WTC11 (cell line): ENCODE measurements at regions not wholly inside any gene's neighbourhood (a gene's known extent, or its start where the extent isn't known, plus 50 kb on each side); places are given as distances from the start of the nearest gene placed in this dataset.

ENCODE experiments used
- ATAC-seq: fragments of 200-7000 bp; cut with Tn5 transposase; 2 replicates; pipeline ENCODE4 v1.10.0; 2021; ENCODE audit warnings: mild to moderate bottlenecking, moderate library complexity
- CTCF ChIA-PET: fragments of 300-600 bp; sonication (Branson Sonifier 250); formaldehyde crosslinking; loops from one replicate; lab custom pipeline; 2021; ENCODE audit warnings: antibody characterized with exemption; lab: Charles Lee
- POLR2A ChIA-PET: fragments of 350-600 bp; sonication (Branson Sonifier 250); formaldehyde crosslinking; loops from one replicate; lab custom pipeline; 2021; ENCODE audit warnings: antibody characterized with exemption; lab: Charles Lee
- DNase-seq: peaks from one replicate; pipeline ENCODE4 v3.0.0; 2021; ENCODE audit warnings: low spot score
- H3K27ac Mint-ChIP-seq: 2 replicates; pipeline ENCODE4 v1.8.0; 2021; ENCODE audit warnings: mixed read lengths
- H3K27me3 Mint-ChIP-seq: 2 replicates; pipeline ENCODE4 v1.8.0; 2021; ENCODE audit warnings: low read depth, mild to moderate bottlenecking, moderate library complexity, mixed read lengths
- H3K36me3 Mint-ChIP-seq: 2 replicates; pipeline ENCODE4 v1.8.0; 2021; ENCODE audit warnings: mixed read lengths
- H3K4me1 Mint-ChIP-seq: 2 replicates; pipeline ENCODE4 v1.8.0; 2022; ENCODE audit warnings: mixed read lengths
- H3K4me3 Mint-ChIP-seq: 2 replicates; pipeline ENCODE4 v1.8.0; 2021; ENCODE audit warnings: mild to moderate bottlenecking, moderate library complexity, mixed read lengths
- H3K9me3 Mint-ChIP-seq: 2 replicates; pipeline ENCODE4 v1.8.0; 2021; ENCODE audit warnings: mixed read lengths
- ATF2 ChIP-seq: sonication (generic); formaldehyde crosslinking; IDR thresholded peaks from 2 replicates; pipeline ENCODE4 v1.8.1; 2022; ENCODE audit warnings: low read depth, missing genetic modification reagents, borderline replicate concordance
- E2F1 ChIP-seq: sonication (generic); formaldehyde crosslinking; IDR thresholded peaks from 2 replicates; pipeline ENCODE4 v1.8.0; 2022; ENCODE audit warnings: mild to moderate bottlenecking, missing genetic modification reagents
- FOXP1 ChIP-seq: sonication (generic); formaldehyde crosslinking; IDR thresholded peaks from 2 replicates; pipeline ENCODE4 v1.8.0; 2022; ENCODE audit warnings: missing genetic modification reagents, mild to moderate bottlenecking, moderate library complexity, borderline replicate concordance
- IRF1 ChIP-seq: sonication (generic); formaldehyde crosslinking; IDR thresholded peaks from 2 replicates; pipeline ENCODE4 v1.8.0; 2023; ENCODE audit warnings: missing genetic modification reagents
- MXD4 ChIP-seq: fragments of 250-450 bp; sonication (Bioruptor Pico); IDR thresholded peaks from 2 replicates; pipeline ENCODE4 v1.8.0; 2021; ENCODE audit warnings: mild to moderate bottlenecking, moderate library complexity, borderline replicate concordance
- MYBL2 ChIP-seq: sonication (generic); formaldehyde crosslinking; IDR thresholded peaks from 2 replicates; pipeline ENCODE4 v1.8.1; 2023; ENCODE audit warnings: mild to moderate bottlenecking, moderate library complexity, missing genetic modification reagents
- PRRX2 ChIP-seq: fragments of 250-450 bp; sonication (Bioruptor Pico); IDR thresholded peaks from 2 replicates; pipeline ENCODE4 v1.8.0; 2021; ENCODE audit warnings: mild to moderate bottlenecking
- STAT6 ChIP-seq: sonication (generic); formaldehyde crosslinking; conservative IDR thresholded peaks from 2 replicates; pipeline ENCODE4 v1.8.1; 2023; ENCODE audit warnings: mild to moderate bottlenecking, low read depth, missing genetic modification reagents, moderate library complexity
- ZBTB21 ChIP-seq: sonication (generic); formaldehyde crosslinking; IDR thresholded peaks from 2 replicates; pipeline ENCODE4 v1.8.1; 2023; ENCODE audit warnings: mild to moderate bottlenecking, missing genetic modification reagents, borderline replicate concordance
- ZNF121 ChIP-seq: sonication (generic); formaldehyde crosslinking; IDR thresholded peaks from 2 replicates; pipeline ENCODE4 v1.8.0; 2023; ENCODE audit warnings: missing genetic modification reagents
- ZNF425 ChIP-seq: fragments of 250-450 bp; sonication (Bioruptor Pico); conservative IDR thresholded peaks from 2 replicates; pipeline ENCODE4 v1.9.0; 2021; ENCODE audit warnings: mild to moderate bottlenecking
- ZNF532 ChIP-seq: fragments of 250-450 bp; sonication (Bioruptor Pico); IDR thresholded peaks from 2 replicates; pipeline ENCODE4 v1.9.0; 2021; ENCODE audit warnings: mild to moderate bottlenecking, borderline replicate concordance

GRCh38 chr2:11983870-11984269 is 237.4 kb downstream of the LPIN1 start:
- Mint-ChIP-seq H3K36me3 (no peaks in the 10 kb centered on the region), H3K4me1 (peaks cover 32% of the 10 kb centered on the region)

GRCh38 chr2:11984316-11985158 is 238.1 kb downstream of the LPIN1 start:
- ChIA-PET CTCF (interaction anchor here (0.7 to 1.1 kb wide), 2 partner anchors 9 to 81 kb away, joined by 3 to 6 read pairs; no protein-coding TSS in a partner anchor), POLR2A (no interaction called here)
- DNase-seq (no peak), ATAC-seq (no peak)
- H3K27me3 Mint-ChIP-seq = no peaks in the 10 kb centered on the region
- peaks cover 15% of the 10 kb centered on the region for H3K9me3 Mint-ChIP-seq
- peaks cover 31% of the 10 kb centered on the region for H3K4me1 Mint-ChIP-seq
- no peak overlapping the region for H3K27ac Mint-ChIP-seq
- no peaks in the 10 kb centered on the region for H3K36me3 Mint-ChIP-seq
- no peak overlapping the region for H3K4me3 Mint-ChIP-seq
- TF ChIP-seq MYBL2 (no peak), E2F1 (CRISPR knock-in tag) (no peak), FOXP1 (no peak), MXD4 (no peak), ZNF532 (CRISPR knock-in tag) (no peak), ZNF121 (no peak), PRRX2 (CRISPR knock-in tag) (no peak), ATF2 (CRISPR knock-in tag) (no peak), ZNF425 (no peak), IRF1 (CRISPR knock-in tag) (no peak)

More at GRCh38 chr2:11983870-11984269, 237.4 kb downstream of the LPIN1 start:
- TF ChIP-seq ZNF121 (no peak), STAT6 (no peak), ZBTB21 (CRISPR knock-in tag) (no peak)
- POLR2A ChIA-PET = no interaction called here
- Mint-ChIP-seq H3K9me3 (peaks cover 9% of the 10 kb centered on the region), H3K27ac (no peak overlapping the region), H3K27me3 (no peaks in the 10 kb centered on the region), H3K4me3 (no peak overlapping the region)
- no peak for DNase-seq
- peak; percentile 22; the same call in 1 of the 2 replicates for ATAC-seq
- CTCF ChIA-PET = interaction anchor here (0.7 to 1.1 kb wide), 2 partner anchors 9 to 80 kb away, joined by 3 to 6 read pairs; no protein-coding TSS in a partner anchor
